SK-N-MC (cell line): ENCODE measurements at regions not wholly inside any gene's neighbourhood (a gene's known extent, or its start where the extent isn't known, plus 50 kb on each side); places are given as distances from the start of the nearest gene placed in this dataset.

Source experiments
- EZH2 ChIP-seq: fragments of 200-600 bp; sonication (generic); IDR thresholded peaks from one replicate; pipeline ENCODE4 v1.6.1; 2017; ENCODE audit warnings: antibody characterized with exemption
- POLR2AphosphoS5 ChIP-seq: IDR thresholded peaks from 2 replicates; pipeline ENCODE4 v1.6.1; 2012; ENCODE audit warnings: mild to moderate bottlenecking, low read depth, low read length, borderline replicate concordance

DNA sequence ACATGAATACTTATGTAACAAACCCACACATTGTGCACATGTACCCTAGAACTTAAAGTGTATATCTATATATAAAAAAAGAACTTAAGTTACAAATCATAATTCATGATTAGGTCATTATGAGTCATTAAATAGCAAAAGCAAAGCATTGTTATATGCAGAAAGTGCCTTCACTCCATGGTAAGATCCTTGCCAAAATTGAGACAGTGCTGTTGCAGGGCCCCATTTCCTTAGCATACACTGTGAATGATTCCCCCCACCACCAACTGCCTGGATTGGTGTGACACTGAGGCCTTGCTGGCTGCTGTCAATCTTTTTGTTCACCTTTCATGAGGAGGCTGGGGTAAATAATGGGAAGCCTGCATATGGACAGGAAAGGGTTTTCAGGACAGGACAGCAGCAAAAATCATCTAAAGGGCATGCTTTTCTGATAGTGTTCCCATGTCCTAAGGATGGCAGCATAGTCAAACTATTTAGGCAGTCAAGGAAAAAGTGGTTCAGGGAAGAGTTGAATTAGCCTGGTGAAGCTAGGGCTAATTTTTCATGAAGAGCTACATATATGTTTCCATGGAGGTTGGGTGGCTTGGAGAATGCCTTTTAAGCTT lies 188.2 kb upstream of the ASCC3 start:
- TF ChIP-seq POLR2AphosphoS5 (no peak), EZH2 (no peak)
